ENCODE measurements at regions not wholly inside any gene's neighbourhood (a gene's known extent, or its start where the extent isn't known, plus 50 kb on each side); places are given as distances from the start of the nearest gene placed in this dataset.

DNA sequence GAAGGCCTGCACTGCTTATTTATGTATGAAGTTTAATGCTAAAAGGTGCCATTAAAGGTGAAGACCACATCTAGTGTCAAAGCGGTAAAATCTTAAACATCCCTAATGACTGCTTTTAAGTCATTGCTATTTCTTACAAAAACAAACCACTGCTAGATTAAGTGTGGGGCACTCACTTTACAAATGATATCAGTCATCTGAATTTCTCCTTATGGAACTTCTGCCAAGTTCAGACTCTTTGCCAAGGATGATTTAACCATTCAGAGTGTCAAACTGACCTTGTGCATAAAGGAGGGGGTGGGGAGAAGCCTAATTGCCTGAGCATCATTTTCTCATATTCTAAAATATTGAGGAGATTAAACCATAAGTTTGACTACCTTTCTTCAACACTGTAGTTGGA lies 271.5 kb downstream of the TGFB2 start:
- TF ChIP-seq, protein P1, sequence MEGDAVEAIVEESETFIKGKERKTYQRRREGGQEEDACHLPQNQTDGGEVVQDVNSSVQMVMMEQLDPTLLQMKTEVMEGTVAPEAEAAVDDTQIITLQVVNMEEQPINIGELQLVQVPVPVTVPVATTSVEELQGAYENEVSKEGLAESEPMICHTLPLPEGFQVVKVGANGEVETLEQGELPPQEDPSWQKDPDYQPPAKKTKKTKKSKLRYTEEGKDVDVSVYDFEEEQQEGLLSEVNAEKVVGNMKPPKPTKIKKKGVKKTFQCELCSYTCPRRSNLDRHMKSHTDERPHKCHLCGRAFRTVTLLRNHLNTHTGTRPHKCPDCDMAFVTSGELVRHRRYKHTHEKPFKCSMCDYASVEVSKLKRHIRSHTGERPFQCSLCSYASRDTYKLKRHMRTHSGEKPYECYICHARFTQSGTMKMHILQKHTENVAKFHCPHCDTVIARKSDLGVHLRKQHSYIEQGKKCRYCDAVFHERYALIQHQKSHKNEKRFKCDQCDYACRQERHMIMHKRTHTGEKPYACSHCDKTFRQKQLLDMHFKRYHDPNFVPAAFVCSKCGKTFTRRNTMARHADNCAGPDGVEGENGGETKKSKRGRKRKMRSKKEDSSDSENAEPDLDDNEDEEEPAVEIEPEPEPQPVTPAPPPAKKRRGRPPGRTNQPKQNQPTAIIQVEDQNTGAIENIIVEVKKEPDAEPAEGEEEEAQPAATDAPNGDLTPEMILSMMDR (IDR thresholded peaks at IDR 0.05; ENCODE audit: unreplicated experiment in 3 of 3) = no peak
- no peaks in the 10 kb centered on the region for H3K27me3 Mint-ChIP-seq (ENCODE audit: low read depth)
- H3K4me1 Mint-ChIP-seq = no peaks in the 10 kb centered on the region
- no peaks in the 10 kb centered on the region for H3K36me3 Mint-ChIP-seq (ENCODE audit: low read depth)
- no peak overlapping the region for H3K27ac Mint-ChIP-seq
- H3K4me3 Mint-ChIP-seq = no peak overlapping the region
- H3K9me3 Mint-ChIP-seq = peaks cover 18% of the 10 kb centered on the region

DNA sequence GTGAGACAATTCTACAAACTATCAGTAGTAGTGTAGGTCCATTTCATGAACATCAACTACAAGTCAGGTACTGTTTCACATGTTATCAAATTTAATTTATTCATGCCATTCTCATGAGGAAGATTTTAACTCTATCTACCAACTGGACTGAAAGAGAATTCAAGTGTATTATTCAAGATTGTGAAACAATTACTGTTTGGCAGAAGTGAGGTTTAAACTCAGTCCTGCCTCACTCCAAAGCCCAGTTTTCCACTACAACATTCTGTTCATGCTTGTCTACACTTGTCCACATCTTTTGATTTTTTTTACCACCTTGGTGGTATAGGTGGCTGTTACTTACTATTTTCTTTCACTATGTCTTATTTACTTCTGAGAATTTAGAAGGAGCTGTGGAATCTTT lies 272.9 kb downstream of the TGFB2 start:
- Mint-ChIP-seq H3K36me3 (ENCODE audit: low read depth) (no peaks in the 10 kb centered on the region), H3K4me3 (no peak overlapping the region), H3K4me1 (no peaks in the 10 kb centered on the region), H3K9me3 (peaks cover 15% of the 10 kb centered on the region), H3K27me3 (ENCODE audit: low read depth) (no peaks in the 10 kb centered on the region), H3K27ac (no peak overlapping the region)
- TF ChIP-seq, protein P1 (IDR thresholded peaks at IDR 0.05; ENCODE audit: unreplicated experiment in 3 of 3) = no peak

DNA sequence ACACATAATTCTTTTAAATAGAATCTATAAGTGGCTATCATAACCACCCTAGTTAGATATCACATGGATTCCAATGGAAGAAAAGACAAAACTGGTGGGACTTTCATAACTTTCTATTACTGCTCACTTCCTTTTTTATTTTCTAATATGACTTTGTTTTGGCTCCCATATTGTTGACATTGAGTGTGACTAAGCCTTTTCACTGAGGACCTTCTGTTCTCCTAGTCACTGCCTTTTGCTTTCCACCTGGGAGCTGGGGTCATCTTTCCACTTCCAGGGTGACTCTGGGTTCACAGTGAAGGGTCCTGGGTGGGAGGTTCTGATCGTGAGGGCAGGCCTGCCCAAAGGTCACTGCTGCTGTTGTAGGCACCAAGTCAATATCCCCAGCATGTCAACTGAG lies 275.8 kb downstream of the TGFB2 start:
- Mint-ChIP-seq H3K36me3 (ENCODE audit: low read depth) (no peaks in the 10 kb centered on the region), H3K27ac (no peak overlapping the region), H3K4me3 (no peak overlapping the region), H3K27me3 (ENCODE audit: low read depth) (no peaks in the 10 kb centered on the region), H3K9me3 (peaks cover 3% of the 10 kb centered on the region), H3K4me1 (no peaks in the 10 kb centered on the region)
- TF ChIP-seq, protein P1 (IDR thresholded peaks at IDR 0.05; ENCODE audit: unreplicated experiment in 3 of 3) = no peak

DNA sequence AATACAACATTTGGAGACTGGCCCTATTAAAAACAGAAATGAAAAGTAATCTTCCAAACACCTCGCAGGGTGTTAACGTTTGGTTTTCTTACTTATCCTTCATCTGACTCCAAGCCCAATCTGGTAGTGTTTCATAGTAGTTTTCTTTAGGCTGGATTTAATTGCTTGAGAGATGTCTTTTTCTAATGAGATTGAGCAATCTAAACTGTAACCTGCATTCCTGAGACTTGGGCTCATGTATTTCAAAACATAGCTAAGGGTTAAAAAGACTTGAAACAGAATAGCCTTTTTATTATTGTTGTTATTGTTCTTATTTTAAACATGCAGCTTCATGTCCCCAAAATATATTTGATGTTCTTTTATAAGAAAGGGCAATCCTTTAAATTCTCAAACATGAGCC lies 278.9 kb downstream of the TGFB2 start:
- peaks cover 15% of the 10 kb centered on the region for H3K9me3 Mint-ChIP-seq
- H3K36me3 Mint-ChIP-seq (ENCODE audit: low read depth) = no peaks in the 10 kb centered on the region
- H3K27me3 Mint-ChIP-seq (ENCODE audit: low read depth) = no peaks in the 10 kb centered on the region
- H3K4me1 Mint-ChIP-seq = no peaks in the 10 kb centered on the region
- H3K4me3 Mint-ChIP-seq = no peak overlapping the region
- TF ChIP-seq, protein P1 (IDR thresholded peaks at IDR 0.05; ENCODE audit: unreplicated experiment in 3 of 3) = no peak
- H3K27ac Mint-ChIP-seq = no peak overlapping the region

DNA sequence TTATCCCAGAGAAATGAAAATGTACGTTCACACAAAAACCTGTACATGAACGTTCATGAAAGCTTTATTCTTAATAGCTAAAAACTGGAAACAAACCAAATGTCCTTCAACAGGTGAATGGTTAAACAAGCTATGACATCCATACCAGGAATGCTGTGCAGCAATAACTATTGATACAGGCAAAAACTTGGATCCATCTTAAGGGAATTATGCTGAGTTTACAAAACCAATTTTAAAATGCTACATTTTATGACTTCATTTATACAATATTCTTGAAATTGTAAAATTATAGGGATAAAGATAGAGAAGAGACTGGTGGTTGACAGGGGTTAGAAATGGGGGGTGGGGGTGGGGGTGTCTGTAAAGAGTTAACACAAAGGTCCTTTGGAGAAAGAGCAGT lies 280.3 kb downstream of the TGFB2 start:
- Mint-ChIP-seq H3K4me1 (no peaks in the 10 kb centered on the region), H3K27me3 (ENCODE audit: low read depth) (no peaks in the 10 kb centered on the region), H3K27ac (no peak overlapping the region), H3K36me3 (ENCODE audit: low read depth) (no peaks in the 10 kb centered on the region), H3K9me3 (peaks cover 27% of the 10 kb centered on the region), H3K4me3 (no peak overlapping the region)
- TF ChIP-seq, protein P1 (IDR thresholded peaks at IDR 0.05; ENCODE audit: unreplicated experiment in 3 of 3) = no peak

DNA sequence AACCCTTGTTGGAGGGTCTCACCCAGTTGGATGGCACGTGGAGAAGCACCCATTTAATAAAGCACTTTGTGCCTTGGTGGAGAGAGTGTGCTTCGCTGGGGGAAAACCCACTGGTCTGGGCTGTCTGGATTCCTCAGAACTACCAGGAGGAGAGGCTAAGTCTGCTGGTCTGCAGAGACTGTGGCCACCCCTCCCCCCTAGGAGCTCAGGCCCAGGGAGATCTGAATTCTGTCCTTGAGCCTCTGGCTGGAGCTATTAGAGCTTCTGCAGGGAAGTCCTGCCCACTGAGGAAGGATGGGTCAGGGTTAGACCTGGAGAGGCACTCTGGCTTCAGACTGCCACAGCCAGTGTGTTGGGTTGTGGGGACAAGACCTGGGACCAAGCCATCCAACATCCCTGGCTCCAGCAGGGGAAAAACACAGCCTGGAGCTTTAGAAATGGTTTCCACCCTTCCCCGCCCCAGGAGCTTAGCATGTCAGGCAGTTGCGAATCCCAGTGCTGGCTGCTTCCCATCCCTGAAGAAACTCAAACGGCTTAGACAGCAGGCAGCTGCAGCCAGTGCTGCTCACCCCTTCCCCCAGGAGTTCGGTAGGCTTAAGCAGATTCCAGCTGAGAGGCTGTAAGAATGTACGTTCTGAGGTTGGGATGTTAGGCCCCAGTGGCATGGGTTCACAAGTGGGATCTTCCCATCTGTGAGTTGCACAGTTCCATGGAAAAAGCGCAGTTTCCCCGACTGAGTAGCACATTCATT lies 288.3 kb downstream of the TGFB2 start:
- Mint-ChIP-seq H3K4me1 (no peaks in the 10 kb centered on the region), H3K27ac (no peak overlapping the region), H3K36me3 (ENCODE audit: low read depth) (no peaks in the 10 kb centered on the region), H3K4me3 (no peak overlapping the region), H3K9me3 (peaks cover 41% of the 10 kb centered on the region), H3K27me3 (ENCODE audit: low read depth) (peaks cover 5% of the 10 kb centered on the region)
- TF ChIP-seq, protein P1 (IDR thresholded peaks at IDR 0.05; ENCODE audit: unreplicated experiment in 3 of 3) = no peak

All from nephron (organoid).